Vagina (tissue), 2 donors: ENCODE measurements at regions not wholly inside any gene's neighbourhood (a gene's known extent, or its start where the extent isn't known, plus 50 kb on each side); places are given as distances from the start of the nearest gene placed in this dataset.

Source experiments
- DNase-seq, 2 donors: peaks; one replicate each; pipeline ENCODE4 v3.0.0-alpha.2; 2017; ENCODE audit errors: extremely low spot score in 2 of 2
- H3K27ac ChIP-seq: fragments of 200-600 bp; sonication (generic); one replicate; pipeline ENCODE4 v1.5.1; 2019
- H3K27me3 ChIP-seq: fragments of 200-600 bp; sonication (generic); one replicate; pipeline ENCODE4 v1.5.1; 2019
- H3K36me3 ChIP-seq, 2 donors: fragments of 200-600 bp; sonication (generic); one replicate each; pipeline ENCODE4 v1.5.1; 2017 to 2019
- H3K4me1 ChIP-seq: fragments of 200-600 bp; sonication (generic); one replicate; pipeline ENCODE4 v1.5.1; 2019
- H3K4me3 ChIP-seq, 2 donors: fragments of 200-600 bp; sonication (generic); 1 replicate in 1 of 2; 2 replicates in 1 of 2; pipeline ENCODE4 v1.5.1; 2016 to 2019
- H3K9me3 ChIP-seq: fragments of 200-600 bp; sonication (generic); one replicate; pipeline ENCODE4 v1.5.1; 2019
- POLR2A ChIP-seq, 2 donors: fragments of 450-650 bp; IDR thresholded peaks; one replicate each; pipeline ENCODE4 v1.6.1; 2017; ENCODE audit warnings: antibody characterized with exemption in 2 of 2, mild to moderate bottlenecking in 2 of 2, moderate library complexity in 2 of 2
- POLR2AphosphoS5 ChIP-seq, 2 donors: sonication (generic); formaldehyde crosslinking; IDR thresholded peaks; one replicate each; pipeline ENCODE4 v1.9.0; 2017; ENCODE audit warnings: antibody characterized with exemption in 2 of 2, mild to moderate bottlenecking in 2 of 2, low read depth in 1 of 2; ENCODE audit not compliant: insufficient read depth in 1 of 2
- intact Hi-C: fragments of 100-400 bp; cut with DNase I; formaldehyde crosslinking; loops from one replicate; pipeline ENCODE4 v1.15.1; 2023
- TF ChIP-seq, protein P1 (sequence below), 3 experiments: fragments of 450-650 bp in 2 of 3; fragments of 200-600 bp in 1 of 3; sonication (generic) in 1 of 3; IDR thresholded peaks; one replicate each; pipeline ENCODE4 v1.5.1; 2017 to 2019; ENCODE audit warnings: antibody characterized with exemption in 3 of 3, mild to moderate bottlenecking in 2 of 3, moderate library complexity in 2 of 3

DNA sequence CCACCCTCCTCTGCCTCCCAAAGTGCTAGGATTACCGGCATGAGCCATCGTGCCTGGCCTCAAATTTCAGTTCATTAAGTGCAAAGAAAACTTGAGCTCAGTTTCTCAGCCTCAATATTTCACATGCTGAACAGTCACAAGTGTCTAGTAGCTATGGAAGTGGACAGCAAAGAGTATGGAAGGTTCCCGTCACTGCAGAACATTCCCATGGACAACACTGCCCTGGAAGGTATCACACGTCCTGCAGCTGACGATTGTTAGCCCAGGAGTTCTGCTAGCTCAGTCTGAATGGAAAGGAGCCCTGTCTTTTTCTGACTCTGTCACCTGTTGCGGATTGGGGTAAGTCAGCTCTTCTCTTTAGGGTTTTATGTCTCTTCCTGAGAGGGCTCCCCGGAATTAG is 86.2 kb upstream of the PTPRM start:
- Histone ChIP-seq H3K9me3 (no peaks in the 10 kb centered on the region), H3K4me3 (no peak overlapping the region), H3K27ac (no peak overlapping the region)

DNA sequence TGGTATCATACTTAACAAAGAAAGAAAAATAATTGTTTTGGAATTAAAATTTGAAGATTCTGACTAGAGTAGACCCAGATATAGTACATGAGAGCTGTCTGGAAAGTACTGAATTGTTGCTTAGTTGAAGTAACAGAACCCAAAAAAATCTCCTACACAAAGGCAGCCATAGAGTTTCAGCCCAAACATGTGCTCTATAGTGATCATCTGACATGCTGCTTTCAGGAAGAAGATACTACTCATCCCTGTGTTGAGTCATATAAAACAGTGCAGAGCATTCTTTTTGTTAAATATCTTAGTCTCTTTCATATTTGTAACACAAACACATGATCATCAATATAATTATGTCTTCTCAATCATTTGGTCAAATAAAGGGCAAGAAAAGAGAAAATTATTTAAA is 84.8 kb upstream of the PTPRM start:
- no peak overlapping the region for H3K27ac ChIP-seq
- DNase-seq: no peak
- TF ChIP-seq POLR2A (IDR thresholded peaks at IDR 0.05) (no peak), POLR2AphosphoS5 (IDR thresholded peaks at IDR 0.05; ENCODE audit: insufficient read depth in 1 of 2, low read depth in 1 of 2) (no peak)
- TF ChIP-seq, protein P1, sequence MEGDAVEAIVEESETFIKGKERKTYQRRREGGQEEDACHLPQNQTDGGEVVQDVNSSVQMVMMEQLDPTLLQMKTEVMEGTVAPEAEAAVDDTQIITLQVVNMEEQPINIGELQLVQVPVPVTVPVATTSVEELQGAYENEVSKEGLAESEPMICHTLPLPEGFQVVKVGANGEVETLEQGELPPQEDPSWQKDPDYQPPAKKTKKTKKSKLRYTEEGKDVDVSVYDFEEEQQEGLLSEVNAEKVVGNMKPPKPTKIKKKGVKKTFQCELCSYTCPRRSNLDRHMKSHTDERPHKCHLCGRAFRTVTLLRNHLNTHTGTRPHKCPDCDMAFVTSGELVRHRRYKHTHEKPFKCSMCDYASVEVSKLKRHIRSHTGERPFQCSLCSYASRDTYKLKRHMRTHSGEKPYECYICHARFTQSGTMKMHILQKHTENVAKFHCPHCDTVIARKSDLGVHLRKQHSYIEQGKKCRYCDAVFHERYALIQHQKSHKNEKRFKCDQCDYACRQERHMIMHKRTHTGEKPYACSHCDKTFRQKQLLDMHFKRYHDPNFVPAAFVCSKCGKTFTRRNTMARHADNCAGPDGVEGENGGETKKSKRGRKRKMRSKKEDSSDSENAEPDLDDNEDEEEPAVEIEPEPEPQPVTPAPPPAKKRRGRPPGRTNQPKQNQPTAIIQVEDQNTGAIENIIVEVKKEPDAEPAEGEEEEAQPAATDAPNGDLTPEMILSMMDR (IDR thresholded peaks at IDR 0.05): no peak
- H3K9me3 ChIP-seq: no peaks in the 10 kb centered on the region
- no peak overlapping the region for H3K4me3 ChIP-seq
- intact Hi-C loops: no loop called here
- no peaks in the 10 kb centered on the region for H3K36me3 ChIP-seq
- H3K27me3 ChIP-seq: no peaks in the 10 kb centered on the region
- H3K4me1 ChIP-seq: no peaks in the 10 kb centered on the region

More for the DNA sequence above, 86.2 kb upstream of the PTPRM start:
- TF ChIP-seq POLR2AphosphoS5 (IDR thresholded peaks at IDR 0.05; ENCODE audit: insufficient read depth in 1 of 2, low read depth in 1 of 2) (no peak), POLR2A (IDR thresholded peaks at IDR 0.05) (no peak)
- TF ChIP-seq, protein P1 (IDR thresholded peaks at IDR 0.05): no peak
- intact Hi-C loops: no loop called here
- no peak for DNase-seq
- Histone ChIP-seq H3K4me1 (no peaks in the 10 kb centered on the region), H3K36me3 (no peaks in the 10 kb centered on the region), H3K27me3 (no peaks in the 10 kb centered on the region)

DNA sequence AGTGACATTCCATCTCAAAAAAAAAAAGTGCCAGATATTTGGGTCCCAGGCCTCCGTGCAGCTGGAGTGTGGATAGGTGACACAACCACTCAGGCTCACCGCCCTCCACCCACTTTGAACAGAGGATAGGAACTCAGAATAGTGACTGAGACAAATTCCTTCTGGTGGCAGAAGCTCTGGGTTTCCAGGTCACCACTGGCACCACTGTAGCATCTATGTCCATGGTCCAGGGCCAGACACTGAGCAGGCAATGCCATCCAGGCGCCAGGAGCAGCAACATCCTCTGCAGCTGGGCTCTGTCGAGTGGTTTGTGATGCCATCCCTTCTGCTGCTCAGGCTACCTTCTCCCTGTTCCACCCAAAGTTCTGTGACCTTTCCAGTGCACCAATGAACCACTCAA is 81.5 kb upstream of the PTPRM start:
- H3K4me3 ChIP-seq: no peak overlapping the region
- no peaks in the 10 kb centered on the region for H3K36me3 ChIP-seq
- no peaks in the 10 kb centered on the region for H3K27me3 ChIP-seq
- no peaks in the 10 kb centered on the region for H3K4me1 ChIP-seq
- no peak overlapping the region for H3K27ac ChIP-seq
- intact Hi-C loops: no loop called here
- TF ChIP-seq, protein P1 (IDR thresholded peaks at IDR 0.05): no peak
- TF ChIP-seq POLR2A (IDR thresholded peaks at IDR 0.05): no peak
- no peak for TF ChIP-seq POLR2AphosphoS5 (IDR thresholded peaks at IDR 0.05; ENCODE audit: insufficient read depth in 1 of 2, low read depth in 1 of 2)
- no peak for DNase-seq
- H3K9me3 ChIP-seq: no peaks in the 10 kb centered on the region

DNA sequence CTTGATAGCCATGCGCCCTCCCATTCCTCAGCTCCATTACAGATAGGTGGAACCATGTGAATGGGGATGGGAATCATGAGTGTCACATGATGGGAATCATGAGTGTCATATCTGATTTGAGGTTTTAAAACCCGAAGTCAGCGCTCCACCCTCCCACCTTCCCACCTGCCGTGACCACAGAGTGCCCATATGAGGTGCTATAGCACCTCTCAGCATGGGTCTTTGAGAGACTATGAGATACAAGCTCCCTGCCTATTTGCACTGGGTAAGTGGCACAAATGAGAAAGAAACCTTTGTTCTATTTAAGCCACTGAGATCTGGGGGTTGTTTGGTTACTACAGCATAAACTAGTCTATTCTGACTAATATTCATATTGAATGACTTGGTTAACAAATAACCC is 78.5 kb upstream of the PTPRM start:
- no peaks in the 10 kb centered on the region for H3K4me1 ChIP-seq
- TF ChIP-seq, protein P1 (IDR thresholded peaks at IDR 0.05): no peak
- TF ChIP-seq POLR2AphosphoS5 (IDR thresholded peaks at IDR 0.05; ENCODE audit: insufficient read depth in 1 of 2, low read depth in 1 of 2) (no peak), POLR2A (IDR thresholded peaks at IDR 0.05) (no peak)
- intact Hi-C loops: no loop called here
- H3K36me3 ChIP-seq: no peaks in the 10 kb centered on the region
- no peak overlapping the region for H3K4me3 ChIP-seq
- no peak overlapping the region for H3K27ac ChIP-seq
- H3K9me3 ChIP-seq: no peaks in the 10 kb centered on the region
- DNase-seq: no peak
- H3K27me3 ChIP-seq: no peaks in the 10 kb centered on the region

DNA sequence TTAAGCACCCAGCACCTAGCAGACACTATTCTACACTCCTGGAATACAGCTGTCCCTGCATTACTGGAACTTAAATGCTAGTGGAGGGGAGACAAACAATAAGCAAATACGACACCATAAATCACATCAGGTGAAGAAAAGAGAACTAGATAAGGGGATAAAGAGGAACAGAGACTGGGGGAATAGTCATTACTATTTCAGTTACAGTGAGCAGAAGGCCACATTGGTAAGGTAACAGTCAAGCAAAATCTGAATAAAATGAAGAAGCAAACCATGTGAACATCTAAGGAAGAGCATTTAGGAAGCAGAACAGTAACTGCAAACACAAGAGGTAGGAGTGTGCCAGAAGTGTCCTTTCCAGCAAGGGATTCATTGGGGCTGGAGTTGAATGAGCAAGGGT is 77.0 kb upstream of the PTPRM start:
- intact Hi-C loops: no loop called here
- Histone ChIP-seq H3K4me1 (no peaks in the 10 kb centered on the region), H3K36me3 (no peaks in the 10 kb centered on the region), H3K27ac (no peak overlapping the region), H3K27me3 (no peaks in the 10 kb centered on the region), H3K4me3 (no peak overlapping the region), H3K9me3 (no peaks in the 10 kb centered on the region)
- TF ChIP-seq POLR2AphosphoS5 (IDR thresholded peaks at IDR 0.05; ENCODE audit: insufficient read depth in 1 of 2, low read depth in 1 of 2) (no peak), POLR2A (IDR thresholded peaks at IDR 0.05) (no peak)
- TF ChIP-seq, protein P1 (IDR thresholded peaks at IDR 0.05): no peak
- DNase-seq: no peak
